ENCODE measurements at regions not wholly inside any gene's neighbourhood (a gene's known extent, or its start where the extent isn't known, plus 50 kb on each side); places are given as distances from the start of the nearest gene placed in this dataset.

- no peak for DNase-seq
Observed at GRCh38 chr5:173767574-173768266, 120.4 kb upstream of the CPEB4 start.

GRCh38 chr5:173768267-173768806 is 119.8 kb upstream of the CPEB4 start:
- no peak for DNase-seq

GRCh38 chr5:173768891-173769290 is 119.3 kb upstream of the CPEB4 start:
- no peak for DNase-seq

GRCh38 chr5:173770637-173771036 is 117.5 kb upstream of the CPEB4 start:
- DNase-seq = no peak

GRCh38 chr5:173771121-173771724 is 116.9 kb upstream of the CPEB4 start:
- DNase-seq = no peak

- no peak for DNase-seq
Observed at GRCh38 chr5:173771725-173772383, 116.3 kb upstream of the CPEB4 start.

GRCh38 chr5:173772384-173773059 is 115.6 kb upstream of the CPEB4 start:
- DNase-seq = no peak

- no peak for DNase-seq
Observed at GRCh38 chr5:173774271-173774761, 113.8 kb upstream of the CPEB4 start.

GRCh38 chr5:173775261-173776197 is 112.6 kb upstream of the CPEB4 start:
- DNase-seq = no peak

GRCh38 chr5:173777149-173777548 is 111.0 kb upstream of the CPEB4 start:
- DNase-seq = no peak

- DNase-seq = no peak
Observed at GRCh38 chr5:173777674-173778073, 110.5 kb upstream of the CPEB4 start.

- no peak for DNase-seq
Observed at GRCh38 chr5:173778152-173778782, 109.9 kb upstream of the CPEB4 start.

GRCh38 chr5:173778784-173779304 is 109.3 kb upstream of the CPEB4 start:
- no peak for DNase-seq

- no peak for DNase-seq
Observed at GRCh38 chr5:173780235-173781234, 107.6 kb upstream of the CPEB4 start.

- no peak for DNase-seq
Observed at GRCh38 chr5:173781432-173781815, 106.7 kb upstream of the CPEB4 start.

- no peak for DNase-seq
Observed at GRCh38 chr5:173781816-173782670, 106.1 kb upstream of the CPEB4 start.

GRCh38 chr5:173782671-173783101 is 105.5 kb upstream of the CPEB4 start:
- no peak for DNase-seq

GRCh38 chr5:173783371-173783770 is 104.8 kb upstream of the CPEB4 start:
- no peak for DNase-seq

GRCh38 chr5:173785400-173785799 is 102.7 kb upstream of the CPEB4 start:
- DNase-seq = no peak

All from NCI-H510A (cell line).